Keratinocyte (primary cell): ENCODE measurements at regions not wholly inside any gene's neighbourhood (a gene's known extent, or its start where the extent isn't known, plus 50 kb on each side); places are given as distances from the start of the nearest gene placed in this dataset.

Experiments
- DNase-seq: peaks from one replicate; pipeline ENCODE4 v3.0.0-alpha.2; 2011; ENCODE audit warnings: low read depth, missing footprints, low spot score
- FAIRE-seq: peaks from 2 replicates; lab custom pipeline; 2011; peaks lifted over from hg19 to GRCh38; lab: Jason Lieb, UNC
- H2AFZ ChIP-seq: 2 replicates; pipeline ENCODE4 v1.6.0; 2012; ENCODE audit warnings: low read length, control low read depth, inconsistent platforms; ENCODE audit not compliant: control insufficient read depth
- H3K27ac ChIP-seq: 2 replicates; pipeline ENCODE4 v1.5.1; 2011; ENCODE audit warnings: low read length; ENCODE audit not compliant: control insufficient read depth, insufficient read depth
- H3K27me3 ChIP-seq: 3 replicates; pipeline ENCODE4 v1.6.0; 2011; ENCODE audit warnings: low read length; ENCODE audit not compliant: control insufficient read depth, insufficient read depth; ENCODE audit errors: extremely low read depth
- H3K36me3 ChIP-seq, 2 experiments: 2 replicates in 1 of 2; 3 replicates in 1 of 2; pipeline ENCODE4 v1.5.1; 2011; ENCODE audit warnings: low read length in 2 of 2, mild to moderate bottlenecking in 1 of 2; ENCODE audit not compliant: control insufficient read depth in 2 of 2, insufficient read depth in 2 of 2; ENCODE audit errors: extremely low read depth in 1 of 2
- H3K4me1 ChIP-seq: 3 replicates; pipeline ENCODE4 v1.5.1; 2011; ENCODE audit warnings: low read length; ENCODE audit not compliant: control insufficient read depth, insufficient read depth; ENCODE audit errors: extremely low read depth
- H3K4me2 ChIP-seq: 3 replicates; pipeline ENCODE4 v1.6.0; 2011; ENCODE audit warnings: low read depth, low read length; ENCODE audit not compliant: control insufficient read depth, insufficient read depth; ENCODE audit errors: extremely low read depth
- H3K4me3 ChIP-seq, 3 experiments: fragments of 200-600 bp in 1 of 3; sonication (generic) in 1 of 3; 2 replicates in 2 of 3; 3 replicates in 1 of 3; pipeline ENCODE4 v1.5.1; 2011 to 2016; ENCODE audit warnings: low read length in 3 of 3, mild to moderate bottlenecking in 3 of 3, control low read depth in 2 of 3, inconsistent platforms in 1 of 3, low read depth in 1 of 3, mixed read lengths in 1 of 3, mixed run types in 1 of 3, moderate library complexity in 1 of 3; ENCODE audit not compliant: control insufficient read depth in 2 of 3, insufficient read depth in 2 of 3; ENCODE audit errors: extremely low read depth in 1 of 3
- H3K79me2 ChIP-seq: 2 replicates; pipeline ENCODE4 v1.6.0; 2012; ENCODE audit warnings: low read length; ENCODE audit not compliant: control insufficient read depth, insufficient read depth
- H3K9ac ChIP-seq: 3 replicates; pipeline ENCODE4 v1.6.0; 2011; ENCODE audit warnings: low read length; ENCODE audit not compliant: control insufficient read depth, insufficient read depth; ENCODE audit errors: extremely low read depth
- H3K9me1 ChIP-seq: 3 replicates; pipeline ENCODE4 v1.6.0; 2011; ENCODE audit warnings: low read length; ENCODE audit not compliant: control insufficient read depth, insufficient read depth; ENCODE audit errors: extremely low read depth
- H3K9me3 ChIP-seq: 2 replicates; pipeline ENCODE4 v1.5.1; 2012; ENCODE audit warnings: low read depth, low read length; ENCODE audit not compliant: control insufficient read depth
- H4K20me1 ChIP-seq: 3 replicates; pipeline ENCODE4 v1.6.0; 2011; ENCODE audit warnings: low read length; ENCODE audit not compliant: control insufficient read depth, insufficient read depth; ENCODE audit errors: extremely low read depth
- EZH2 ChIP-seq: IDR thresholded peaks from one replicate; pipeline ENCODE4 v1.6.1; 2012; ENCODE audit warnings: inconsistent platforms, mild to moderate bottlenecking, low read length, moderate library complexity
- dilution Hi-C: fragments of 300-500 bp; cut with MboI; formaldehyde crosslinking; loops from one replicate; pipeline ENCODE4 v1.7.0; 2020; ENCODE audit warnings: low sequenced_read_pairs; ENCODE audit not compliant: extremely low pct_ligation_motif_present
- TF ChIP-seq, protein P1 (sequence below), 3 experiments: IDR thresholded peaks in 1 of 3; conservative IDR thresholded peaks in 1 of 3; optimal IDR thresholded peaks in 1 of 3; 2 replicates in 2 of 3; 3 replicates in 1 of 3; pipeline versions ENCODE3 to v1.5.1; 2011; ENCODE audit warnings: low read length in 3 of 3, mild to moderate bottlenecking in 3 of 3, moderate library complexity in 2 of 3, control low read depth in 1 of 3, inconsistent platforms in 1 of 3; ENCODE audit not compliant: insufficient read depth in 2 of 3; ENCODE audit errors: extremely low read depth in 1 of 3

GRCh38 chr3:16800361-16800760, 84.4 kb upstream of the PLCL2 start:
- H3K4me2 ChIP-seq = no peak overlapping the region
- FAIRE-seq = no peak
- no peak for DNase-seq

DNA sequence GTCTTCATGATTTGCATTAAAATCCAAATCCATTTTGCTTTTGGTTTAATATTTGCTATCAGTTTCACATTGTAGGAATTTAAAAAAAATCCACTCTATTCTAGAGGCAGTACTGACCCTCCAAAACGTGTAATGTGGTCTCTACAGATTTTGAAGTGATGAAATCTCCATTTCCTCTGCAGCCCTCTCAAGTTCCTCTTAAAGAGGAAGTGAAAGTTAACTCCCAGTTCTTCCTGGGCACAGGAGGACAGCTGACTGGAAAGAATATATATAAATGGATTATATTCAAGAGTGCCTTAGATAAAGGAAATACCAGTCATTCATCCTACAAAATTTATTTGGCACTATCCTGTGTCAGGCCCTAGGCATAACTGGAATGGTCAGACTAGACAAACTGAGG, 83.5 kb upstream of the PLCL2 start:
- Histone ChIP-seq H4K20me1 (no peaks in the 10 kb centered on the region), H3K4me1 (no peaks in the 10 kb centered on the region), H3K27me3 (no peaks in the 10 kb centered on the region), H3K9ac (no peak overlapping the region), H3K9me1 (no peaks in the 10 kb centered on the region), H3K4me2 (no peak overlapping the region), H3K4me3 (no peak overlapping the region), H3K27ac (no peak overlapping the region), H3K79me2 (no peaks in the 10 kb centered on the region), H3K36me3 (no peaks in the 10 kb centered on the region), H3K9me3 (no peaks in the 10 kb centered on the region), H2AFZ (no peak overlapping the region)
- dilution Hi-C loops = no loop called here
- FAIRE-seq (no peak), DNase-seq (no peak)
- TF ChIP-seq EZH2 = no peak
- TF ChIP-seq, protein P1, sequence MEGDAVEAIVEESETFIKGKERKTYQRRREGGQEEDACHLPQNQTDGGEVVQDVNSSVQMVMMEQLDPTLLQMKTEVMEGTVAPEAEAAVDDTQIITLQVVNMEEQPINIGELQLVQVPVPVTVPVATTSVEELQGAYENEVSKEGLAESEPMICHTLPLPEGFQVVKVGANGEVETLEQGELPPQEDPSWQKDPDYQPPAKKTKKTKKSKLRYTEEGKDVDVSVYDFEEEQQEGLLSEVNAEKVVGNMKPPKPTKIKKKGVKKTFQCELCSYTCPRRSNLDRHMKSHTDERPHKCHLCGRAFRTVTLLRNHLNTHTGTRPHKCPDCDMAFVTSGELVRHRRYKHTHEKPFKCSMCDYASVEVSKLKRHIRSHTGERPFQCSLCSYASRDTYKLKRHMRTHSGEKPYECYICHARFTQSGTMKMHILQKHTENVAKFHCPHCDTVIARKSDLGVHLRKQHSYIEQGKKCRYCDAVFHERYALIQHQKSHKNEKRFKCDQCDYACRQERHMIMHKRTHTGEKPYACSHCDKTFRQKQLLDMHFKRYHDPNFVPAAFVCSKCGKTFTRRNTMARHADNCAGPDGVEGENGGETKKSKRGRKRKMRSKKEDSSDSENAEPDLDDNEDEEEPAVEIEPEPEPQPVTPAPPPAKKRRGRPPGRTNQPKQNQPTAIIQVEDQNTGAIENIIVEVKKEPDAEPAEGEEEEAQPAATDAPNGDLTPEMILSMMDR (optimal IDR thresholded peaks at IDR 0.05 in 1 of 3, IDR thresholded peaks at IDR 0.05 in 1 of 3, conservative IDR thresholded peaks at IDR 0.05 in 1 of 3; ENCODE audit: extremely low read depth in 1 of 3, insufficient read depth in 2 of 3, low read length in 3 of 3) = no peak

More at GRCh38 chr3:16800361-16800760, 84.4 kb upstream of the PLCL2 start:
- dilution Hi-C loops = no loop called here
- Histone ChIP-seq H3K79me2 (no peaks in the 10 kb centered on the region), H3K36me3 (no peaks in the 10 kb centered on the region), H3K9ac (no peak overlapping the region), H3K27me3 (no peaks in the 10 kb centered on the region), H3K27ac (no peak overlapping the region), H3K4me1 (no peaks in the 10 kb centered on the region), H2AFZ (no peak overlapping the region), H4K20me1 (no peaks in the 10 kb centered on the region), H3K9me3 (no peaks in the 10 kb centered on the region), H3K9me1 (no peaks in the 10 kb centered on the region), H3K4me3 (no peak overlapping the region)
- TF ChIP-seq EZH2 = no peak
- TF ChIP-seq, protein P1 (optimal IDR thresholded peaks at IDR 0.05 in 1 of 3, IDR thresholded peaks at IDR 0.05 in 1 of 3, conservative IDR thresholded peaks at IDR 0.05 in 1 of 3; ENCODE audit: extremely low read depth in 1 of 3, insufficient read depth in 2 of 3, low read length in 3 of 3) = no peak
